HFF-Myc (cell line): ENCODE measurements at regions not wholly inside any gene's neighbourhood (a gene's known extent, or its start where the extent isn't known, plus 50 kb on each side); places are given as distances from the start of the nearest gene placed in this dataset.
A peak's percentile ranks its signal among the peaks of the same experiment; 100 is the strongest.
"Not testable (repeated sequence)": the region's sequence is repeated elsewhere in the genome, so short reads cannot be mapped to it uniquely, and the experiment has no call there.

ENCODE experiments used
- DNase-seq: peaks from one replicate; pipeline ENCODE4 v3.0.0-alpha.2; 2011; ENCODE audit warnings: low read depth; ENCODE audit errors: extremely low read depth
- H3K4me3 ChIP-seq: replicated peaks from 2 replicates; pipeline ENCODE4 v1.5.1; 2011; ENCODE audit warnings: low read depth, mild to moderate bottlenecking, control low read depth, low read length
- TF ChIP-seq, protein P1 (sequence below): IDR thresholded peaks from 2 replicates; pipeline ENCODE4 v1.5.1; 2012; ENCODE audit warnings: mild to moderate bottlenecking, low read depth, low read length, control low read depth; ENCODE audit errors: missing control alignments

DNA sequence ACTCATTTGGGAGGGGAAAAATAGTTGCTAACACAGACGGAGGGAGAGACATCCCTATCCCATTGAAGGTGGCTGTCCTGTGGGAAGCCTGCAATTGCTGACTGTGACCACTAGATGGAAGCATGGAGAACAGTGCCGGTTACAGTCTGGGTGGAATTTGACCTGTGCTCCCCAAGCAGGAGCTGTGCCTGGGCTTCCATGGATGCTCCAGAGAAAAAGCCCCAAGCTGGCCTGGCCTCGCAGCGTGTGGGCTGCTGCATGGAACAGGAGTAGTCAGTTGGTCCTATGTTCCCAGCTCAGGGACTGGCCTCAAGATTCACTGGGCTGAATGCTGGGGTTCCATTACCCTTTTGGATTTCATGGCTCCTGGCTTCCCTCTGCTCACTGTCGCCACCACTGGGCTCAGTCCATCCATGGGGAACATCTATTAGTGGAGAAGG, 116.3 kb upstream of the CHD6 start:
- TF ChIP-seq, protein P1, sequence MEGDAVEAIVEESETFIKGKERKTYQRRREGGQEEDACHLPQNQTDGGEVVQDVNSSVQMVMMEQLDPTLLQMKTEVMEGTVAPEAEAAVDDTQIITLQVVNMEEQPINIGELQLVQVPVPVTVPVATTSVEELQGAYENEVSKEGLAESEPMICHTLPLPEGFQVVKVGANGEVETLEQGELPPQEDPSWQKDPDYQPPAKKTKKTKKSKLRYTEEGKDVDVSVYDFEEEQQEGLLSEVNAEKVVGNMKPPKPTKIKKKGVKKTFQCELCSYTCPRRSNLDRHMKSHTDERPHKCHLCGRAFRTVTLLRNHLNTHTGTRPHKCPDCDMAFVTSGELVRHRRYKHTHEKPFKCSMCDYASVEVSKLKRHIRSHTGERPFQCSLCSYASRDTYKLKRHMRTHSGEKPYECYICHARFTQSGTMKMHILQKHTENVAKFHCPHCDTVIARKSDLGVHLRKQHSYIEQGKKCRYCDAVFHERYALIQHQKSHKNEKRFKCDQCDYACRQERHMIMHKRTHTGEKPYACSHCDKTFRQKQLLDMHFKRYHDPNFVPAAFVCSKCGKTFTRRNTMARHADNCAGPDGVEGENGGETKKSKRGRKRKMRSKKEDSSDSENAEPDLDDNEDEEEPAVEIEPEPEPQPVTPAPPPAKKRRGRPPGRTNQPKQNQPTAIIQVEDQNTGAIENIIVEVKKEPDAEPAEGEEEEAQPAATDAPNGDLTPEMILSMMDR = peak; percentile 95
- DNase-seq = peak; percentile 38
- H3K4me3 ChIP-seq = no peak overlapping the region

DNA sequence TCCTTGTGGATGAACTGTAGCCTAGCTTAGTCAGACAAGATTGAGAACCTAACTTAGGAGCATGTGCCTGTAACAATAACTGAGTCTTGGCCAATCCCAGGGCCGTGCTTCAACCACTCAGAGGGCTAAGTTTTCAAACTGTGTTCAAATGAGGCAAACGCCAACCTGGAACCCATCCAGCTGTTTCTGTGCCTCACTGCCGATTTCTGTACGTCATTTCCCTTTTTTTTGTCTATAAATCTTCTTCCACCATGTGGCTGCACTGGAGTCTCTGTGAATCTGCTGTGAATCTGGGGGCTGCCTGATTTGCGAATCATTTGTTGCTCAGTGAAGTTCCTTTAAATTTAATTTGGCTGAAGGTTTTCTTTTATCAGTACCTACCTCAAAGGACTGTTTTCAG, 115.0 kb upstream of the CHD6 start:
- TF ChIP-seq, protein P1 = no peak
- DNase-seq = no peak
- H3K4me3 ChIP-seq = no peak overlapping the region

DNA sequence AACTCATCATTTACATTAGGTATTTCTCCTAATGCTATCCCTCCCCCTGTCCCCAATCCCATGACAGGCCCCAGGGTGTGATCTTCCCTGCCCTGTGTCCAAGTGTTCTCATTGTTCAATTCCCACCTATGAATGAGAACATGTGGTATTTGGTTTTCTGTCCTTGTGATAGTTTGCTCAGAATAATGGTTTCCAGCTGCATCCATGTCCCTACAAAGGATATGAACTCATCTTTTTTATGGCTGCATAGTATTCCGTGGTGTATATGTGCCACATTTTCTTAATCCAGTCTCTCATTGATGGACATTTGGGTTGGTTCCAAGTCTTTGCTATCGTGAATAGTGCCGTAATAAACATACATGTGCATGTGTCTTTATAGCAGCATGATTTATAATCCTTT, 113.0 kb upstream of the CHD6 start:
- H3K4me3 ChIP-seq, DNase-seq: not testable (repeated sequence)

DNA sequence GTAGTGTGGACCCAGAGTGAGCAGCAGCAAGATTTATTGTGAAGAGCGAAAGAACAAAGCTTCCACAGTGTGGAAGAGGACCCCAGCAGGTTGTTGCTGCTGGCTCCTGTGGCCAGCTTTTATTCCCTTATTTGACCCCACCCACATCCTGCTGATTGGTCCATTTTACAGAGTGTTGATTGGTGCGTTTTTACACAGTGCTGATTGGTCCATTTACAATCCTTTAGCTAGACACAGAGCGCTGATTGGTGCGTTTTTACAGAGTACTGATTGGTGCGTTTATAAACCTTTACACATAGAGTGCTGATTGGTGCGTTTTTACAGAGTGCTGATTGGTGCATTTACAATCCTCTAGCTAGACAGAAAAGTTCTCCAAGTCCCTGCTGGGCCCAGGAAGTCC, 109.5 kb upstream of the CHD6 start:
- DNase-seq, H3K4me3 ChIP-seq: not testable (repeated sequence)

DNA sequence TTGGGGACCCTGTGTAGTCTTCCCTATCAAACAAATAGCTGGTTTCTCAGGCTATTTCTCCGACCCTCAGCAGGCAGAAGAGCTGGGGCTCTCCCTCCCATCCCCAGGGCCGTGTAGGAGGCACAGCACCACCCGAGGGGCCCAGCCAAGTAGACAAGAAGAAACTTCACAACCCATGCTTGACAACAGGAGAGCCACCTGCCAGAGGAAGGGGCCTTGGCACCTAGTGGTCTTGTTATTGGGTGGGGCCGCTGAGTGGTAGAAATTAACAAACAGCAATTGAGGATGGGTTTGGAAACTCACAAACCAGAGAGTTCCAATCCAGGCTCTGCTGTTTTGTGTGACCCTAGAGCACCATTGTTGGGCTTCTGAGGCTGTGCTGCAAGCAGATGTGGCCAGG, 108.5 kb upstream of the CHD6 start:
- TF ChIP-seq, protein P1 = no peak
- DNase-seq = no peak
- H3K4me3 ChIP-seq = no peak overlapping the region

DNA sequence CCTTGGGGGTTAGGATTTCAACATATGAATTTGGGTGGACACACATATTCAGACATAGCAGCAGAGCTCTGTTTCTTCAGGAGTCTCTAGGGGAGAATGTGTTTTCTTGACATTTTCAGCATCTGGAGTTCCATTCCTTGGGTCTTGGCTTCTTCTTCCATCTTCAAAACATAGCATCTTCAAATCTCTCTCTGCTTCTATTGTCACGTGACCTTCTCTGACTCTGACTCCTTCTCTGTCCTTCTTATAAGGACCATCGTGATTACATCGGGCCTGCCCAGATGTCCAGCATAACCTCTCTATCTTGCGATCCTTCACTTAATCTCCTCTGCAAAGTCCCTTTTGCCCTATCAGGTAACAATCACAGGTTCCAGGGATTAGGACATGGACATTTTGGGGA, 101.0 kb upstream of the CHD6 start:
- TF ChIP-seq, protein P1 = no peak
- H3K4me3 ChIP-seq = no peak overlapping the region
- DNase-seq = no peak

DNA sequence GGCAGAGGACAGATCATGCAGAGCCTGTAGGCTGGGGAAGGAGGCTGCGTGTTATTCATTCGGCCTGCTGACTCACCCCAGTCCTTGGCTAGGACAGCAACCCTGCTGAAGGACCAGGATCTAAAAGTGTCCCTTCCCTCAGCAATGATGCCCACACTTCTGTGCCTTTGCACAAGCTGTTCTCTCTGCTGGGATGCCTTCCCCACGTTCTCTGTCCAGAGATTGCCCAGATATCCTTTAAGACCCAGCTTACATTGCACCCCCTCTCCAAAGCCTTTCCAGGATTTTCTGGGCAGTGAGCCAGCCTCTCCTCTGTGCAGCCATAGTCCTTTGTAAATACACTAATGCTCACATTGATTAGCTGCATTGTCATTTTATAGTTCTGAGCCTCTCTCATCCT, 99.3 kb upstream of the CHD6 start:
- TF ChIP-seq, protein P1 = no peak
- DNase-seq = no peak

DNA sequence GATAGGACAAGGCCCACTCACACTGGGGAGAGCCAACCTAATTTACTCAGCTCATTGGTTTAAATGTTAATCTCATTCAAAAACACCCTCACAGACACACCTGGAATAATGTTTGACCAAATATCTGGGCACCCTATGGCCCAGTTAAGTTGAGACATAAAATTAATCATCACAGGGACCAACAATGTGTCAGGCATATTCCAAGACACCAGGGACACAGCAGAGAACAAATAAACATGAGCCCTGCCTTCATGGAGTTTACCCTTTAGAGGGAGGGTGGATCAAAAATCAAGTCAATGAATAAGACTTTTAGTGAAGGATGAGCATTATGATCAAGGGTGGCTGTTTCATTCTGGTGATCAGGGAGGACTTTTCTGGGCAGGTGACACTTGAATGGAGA, 98.7 kb upstream of the CHD6 start:
- DNase-seq = no peak
- TF ChIP-seq, protein P1 = no peak
- no peak overlapping the region for H3K4me3 ChIP-seq

More for the DNA sequence above, 99.3 kb upstream of the CHD6 start:
- no peak overlapping the region for H3K4me3 ChIP-seq
